HG03139 (cell line): ENCODE measurements at regions not wholly inside any gene's neighbourhood (a gene's known extent, or its start where the extent isn't known, plus 50 kb on each side); places are given as distances from the start of the nearest gene placed in this dataset.
"Not testable (repeated sequence)": the region's sequence is repeated elsewhere in the genome, so short reads cannot be mapped to it uniquely, and the experiment has no call there.

Experiments used
- ATAC-seq: cut with Tn5 transposase; IDR thresholded peaks from one replicate; pipeline ENCODE4 v1.9.1; 2021; ENCODE audit not compliant: unreplicated experiment

DNA sequence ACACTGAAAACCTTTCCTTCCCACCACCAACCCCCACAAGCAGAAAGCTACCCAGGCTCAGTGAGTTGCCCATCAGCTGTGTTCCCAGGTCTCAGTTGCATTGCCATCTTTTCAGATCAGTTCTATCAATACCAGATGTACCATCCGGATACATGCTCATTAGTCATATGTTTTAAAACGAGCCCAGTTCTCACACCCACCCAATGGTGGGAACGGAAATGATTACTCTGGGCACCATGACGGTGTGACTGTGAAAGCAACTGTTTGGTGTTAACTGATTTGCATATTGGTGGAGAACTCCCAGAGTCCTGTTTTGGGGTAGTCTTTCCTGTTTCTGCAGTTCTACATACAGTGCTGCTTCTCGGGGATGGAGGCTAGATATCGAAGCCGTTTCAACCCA is 212.3 kb downstream of the TRIM36 start:
- ATAC-seq = no peak

DNA sequence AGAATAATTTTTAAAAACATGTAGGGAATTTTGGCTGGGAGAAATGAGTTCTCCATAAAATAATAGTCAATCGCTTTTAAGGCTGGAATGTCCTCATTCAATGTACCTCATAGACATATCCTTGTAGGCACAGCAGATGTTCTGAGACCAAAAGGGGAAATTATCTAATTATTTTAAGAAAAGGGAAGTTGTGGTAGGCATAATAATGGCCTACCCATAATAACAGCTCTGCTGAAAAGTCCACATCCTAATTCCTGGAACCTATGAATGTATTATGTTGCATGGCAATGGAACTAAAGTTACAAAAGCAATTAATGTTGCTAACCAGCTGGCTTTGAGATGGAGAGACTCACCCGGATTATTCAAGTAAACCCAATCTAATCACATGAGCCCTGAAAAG is 216.1 kb downstream of the TRIM36 start:
- no peak for ATAC-seq

DNA sequence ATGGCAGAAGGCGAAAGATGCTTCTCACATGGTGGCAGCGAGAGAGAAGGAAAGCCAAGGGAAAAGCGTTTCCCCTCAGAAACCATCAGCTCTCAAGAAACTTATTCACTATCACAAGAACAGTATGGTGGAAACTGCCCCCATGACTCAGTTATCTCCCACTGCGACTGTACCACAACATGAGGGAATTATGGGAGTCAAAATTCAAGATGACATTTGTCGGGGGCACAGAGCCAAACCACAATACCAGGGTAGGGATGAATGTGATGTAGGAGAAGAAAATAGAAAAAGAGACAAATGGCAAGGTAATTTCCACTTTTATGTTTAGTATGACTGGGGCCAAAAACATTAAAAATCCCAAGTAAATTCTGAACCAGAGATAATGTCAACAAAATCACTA is 216.8 kb downstream of the TRIM36 start:
- ATAC-seq = no peak

DNA sequence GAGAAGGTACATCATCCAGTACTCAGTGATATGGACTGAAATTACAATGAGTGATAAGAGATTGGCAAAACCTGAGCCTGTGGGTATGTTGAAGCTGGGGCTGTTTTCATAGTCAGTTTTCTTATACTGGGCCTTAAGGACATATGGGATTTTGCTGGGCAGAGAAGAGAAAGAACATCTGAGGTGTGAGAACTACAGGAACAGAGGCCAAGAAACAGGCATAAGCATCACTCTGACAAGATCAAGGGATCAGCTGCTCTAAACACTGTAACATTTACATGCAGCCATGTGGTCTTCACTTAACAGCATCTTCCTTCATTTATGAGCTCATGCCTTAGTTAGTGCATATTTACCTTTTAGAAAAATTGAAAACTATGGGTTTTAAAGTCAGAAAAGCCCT is 220.0 kb downstream of the TRIM36 start:
- ATAC-seq = no peak

DNA sequence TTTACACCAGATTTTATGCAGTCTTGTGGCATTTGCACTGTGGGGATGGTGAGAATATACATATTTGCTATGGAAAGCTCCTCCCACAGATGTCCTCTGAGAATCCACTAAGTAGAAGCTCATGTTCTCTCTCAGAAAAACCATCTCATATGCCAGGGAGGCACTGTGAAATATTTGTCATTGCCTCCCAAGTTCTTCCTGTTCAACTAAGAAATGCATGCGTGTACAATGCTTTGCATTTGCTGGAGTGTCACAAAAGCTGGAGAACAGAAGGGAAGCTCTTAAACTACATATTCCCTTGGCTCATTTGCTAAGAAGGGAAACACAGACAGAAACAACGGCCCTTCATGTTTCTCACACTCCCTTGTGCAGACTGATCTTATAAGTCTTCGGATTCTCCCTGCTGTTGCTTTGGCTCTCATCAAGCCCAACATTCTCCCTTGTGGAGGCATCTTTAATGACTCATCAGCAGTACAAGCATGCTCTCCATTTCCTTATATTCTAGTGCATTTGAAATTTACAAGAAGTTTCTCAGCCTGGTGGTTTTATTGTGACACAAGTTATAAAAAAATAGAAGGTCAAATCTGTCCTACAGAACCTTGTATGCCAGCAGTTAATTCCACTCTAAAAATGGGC is 220.6 kb downstream of the TRIM36 start:
- ATAC-seq = no peak

DNA sequence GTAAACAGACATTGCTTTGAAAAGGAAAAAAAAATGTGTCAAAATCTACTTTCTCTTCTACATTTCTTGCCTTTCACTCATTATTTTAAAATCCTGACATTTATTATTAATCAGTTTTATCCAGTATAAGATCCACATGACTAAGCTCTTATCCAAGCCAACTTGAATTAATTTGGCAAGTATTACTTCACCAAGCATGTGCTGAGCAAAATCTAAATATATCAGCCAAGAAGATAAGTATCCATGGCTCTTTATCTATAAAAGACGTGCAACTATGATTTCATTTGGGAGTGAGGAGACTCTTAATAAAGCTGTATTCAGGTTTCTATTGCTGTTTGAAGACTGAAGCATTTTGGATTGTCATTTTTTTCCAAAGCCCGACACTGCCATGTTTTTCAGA is 221.3 kb downstream of the TRIM36 start:
- no peak for ATAC-seq

DNA sequence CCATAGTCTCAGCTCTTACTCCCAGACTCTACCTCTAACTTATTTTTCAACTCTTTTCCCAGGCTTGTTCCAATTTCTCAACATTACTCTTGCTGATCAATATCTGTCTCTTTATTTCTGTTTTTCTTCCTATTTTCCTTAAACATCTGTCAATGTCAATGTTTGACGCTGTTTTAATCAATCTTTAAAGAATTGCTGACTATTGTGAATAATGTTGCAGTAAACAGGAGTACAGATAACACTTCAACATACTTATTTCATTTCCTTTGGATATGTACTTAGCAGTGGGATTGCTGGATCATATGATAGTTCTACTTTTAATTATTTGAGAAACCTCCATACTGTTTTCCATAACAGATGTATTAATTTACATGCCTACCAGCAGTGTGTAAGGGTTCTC is 229.0 kb downstream of the TRIM36 start:
- ATAC-seq = no peak

DNA sequence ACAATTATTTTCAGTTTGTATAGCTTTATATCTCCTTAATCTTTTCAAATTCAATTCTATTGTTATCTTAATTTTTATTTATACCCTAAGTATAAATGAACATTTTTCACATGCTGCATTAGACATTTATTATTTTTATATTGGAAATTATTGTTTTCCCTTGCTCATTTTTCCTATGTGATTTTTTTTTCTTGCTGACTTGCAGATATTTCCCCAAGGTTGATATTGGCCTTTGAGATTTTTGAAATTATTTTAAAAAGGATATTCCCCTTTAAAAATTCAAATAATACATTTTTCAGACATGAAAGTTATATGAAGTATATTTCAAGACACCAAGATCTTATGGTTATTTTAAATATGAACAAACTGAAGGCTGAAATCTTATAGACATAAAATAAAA is 234.2 kb downstream of the TRIM36 start:
- no peak for ATAC-seq

DNA sequence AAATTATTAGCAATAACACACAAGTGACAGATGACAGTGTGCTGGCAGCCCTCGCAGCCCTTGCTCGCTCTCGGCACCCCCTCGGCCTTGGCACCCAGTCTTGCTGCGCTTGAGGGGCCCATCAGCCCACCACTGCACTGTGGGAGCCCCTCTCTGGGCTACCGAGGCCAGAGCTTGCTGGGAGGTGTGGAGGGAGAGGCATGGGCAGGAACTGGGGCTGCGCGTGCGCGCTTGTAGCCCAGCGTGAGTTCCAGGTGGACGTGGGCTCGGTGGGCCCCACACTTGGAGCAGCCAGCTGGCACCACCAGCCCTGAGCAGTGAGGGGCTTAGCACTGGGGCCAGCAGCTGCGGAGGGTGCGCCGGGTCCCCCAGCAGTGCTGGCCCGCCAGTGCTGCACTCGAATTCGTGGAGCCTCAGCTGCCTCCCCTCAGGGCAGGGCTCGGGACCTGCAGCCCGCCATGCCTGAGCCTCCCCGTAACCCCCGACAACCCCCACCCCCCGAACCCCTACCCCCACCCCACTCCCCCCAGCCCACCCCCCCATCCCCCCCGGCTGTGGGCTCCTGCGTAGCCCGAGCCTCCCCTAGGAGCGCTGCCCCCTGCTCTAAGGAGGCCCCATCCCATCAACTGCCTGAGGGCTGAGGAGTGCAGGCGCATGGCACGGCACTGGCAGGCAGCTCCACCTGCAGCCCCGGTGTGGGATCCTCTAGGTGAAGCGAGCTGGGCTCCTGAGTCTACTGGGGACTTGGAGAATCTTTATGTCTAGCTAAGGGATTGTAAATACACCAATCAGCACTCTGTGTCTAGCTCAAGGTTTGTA is 240.9 kb downstream of the TRIM36 start:
- ATAC-seq = no peak

DNA sequence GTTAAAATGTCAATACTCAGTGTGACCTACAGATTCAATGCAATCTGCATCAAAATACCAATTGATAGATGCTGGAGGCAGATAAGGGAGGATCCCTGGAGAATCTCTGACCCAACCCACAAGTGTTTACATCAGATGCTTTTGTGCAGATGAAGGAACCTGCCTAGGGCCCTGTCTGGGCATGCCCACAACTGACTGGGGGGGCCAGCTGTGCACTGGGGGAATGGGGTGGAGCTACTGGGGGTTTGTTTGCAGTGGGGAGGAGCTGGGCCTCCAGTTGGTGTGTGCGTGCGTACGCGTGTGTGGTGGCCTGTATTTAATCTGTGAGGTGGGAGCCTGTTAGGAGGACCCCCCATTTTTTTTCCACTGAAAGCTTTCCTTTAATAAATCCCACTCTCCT is 244.9 kb downstream of the TRIM36 start:
- no peak for ATAC-seq

DNA sequence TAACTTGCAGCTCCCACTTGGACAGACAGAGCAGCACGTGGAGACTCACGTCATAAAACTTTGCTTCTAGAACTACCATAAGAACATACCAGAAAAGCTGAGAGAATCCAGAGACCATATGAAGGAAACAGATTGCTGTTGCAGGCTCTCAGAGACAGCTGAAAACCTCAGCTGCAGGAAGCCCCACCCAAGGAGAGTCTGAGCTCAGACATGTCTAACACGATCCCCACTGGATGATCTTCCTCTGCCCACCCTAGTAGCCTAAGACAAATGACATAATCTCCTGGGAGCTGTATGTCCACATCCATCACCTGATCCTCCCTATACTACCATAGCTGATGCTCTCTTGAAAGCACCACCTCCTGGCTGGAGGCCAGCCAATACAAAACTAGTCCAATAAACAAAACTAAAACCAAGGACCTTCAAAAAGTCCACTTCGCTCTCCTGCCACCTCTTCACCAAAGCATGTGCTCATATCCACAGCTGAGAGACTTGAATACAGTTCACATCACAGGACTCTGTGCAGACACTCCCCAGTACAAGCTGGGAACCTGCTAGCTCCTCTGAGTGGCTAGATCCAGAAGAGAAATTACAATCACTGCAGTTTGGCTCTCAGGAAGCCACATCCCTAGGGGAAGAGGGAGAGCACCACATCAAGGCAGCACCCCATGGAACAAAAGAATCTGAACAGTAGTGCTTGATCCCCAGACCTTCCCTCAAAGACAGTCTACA is 257.4 kb downstream of the TRIM36 start:
- ATAC-seq = no peak

DNA sequence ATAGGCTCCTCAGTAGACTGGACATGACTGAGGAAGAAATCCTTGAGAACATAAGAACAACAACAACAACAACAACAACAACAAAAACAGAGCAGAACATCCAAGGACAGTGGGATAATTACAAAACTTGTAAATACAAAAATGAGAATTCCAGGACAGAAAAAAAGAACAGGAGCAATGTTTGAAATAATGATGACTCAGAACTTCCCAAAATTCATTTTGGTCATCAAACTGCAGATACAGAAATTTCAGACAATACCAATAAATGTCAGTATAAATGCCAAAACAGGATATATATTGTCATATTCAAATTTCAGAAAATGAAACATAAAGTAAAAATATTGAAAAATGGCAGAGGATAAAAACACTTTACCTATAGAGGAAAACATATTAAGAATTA is 259.0 kb downstream of the TRIM36 start:
- no peak for ATAC-seq

DNA sequence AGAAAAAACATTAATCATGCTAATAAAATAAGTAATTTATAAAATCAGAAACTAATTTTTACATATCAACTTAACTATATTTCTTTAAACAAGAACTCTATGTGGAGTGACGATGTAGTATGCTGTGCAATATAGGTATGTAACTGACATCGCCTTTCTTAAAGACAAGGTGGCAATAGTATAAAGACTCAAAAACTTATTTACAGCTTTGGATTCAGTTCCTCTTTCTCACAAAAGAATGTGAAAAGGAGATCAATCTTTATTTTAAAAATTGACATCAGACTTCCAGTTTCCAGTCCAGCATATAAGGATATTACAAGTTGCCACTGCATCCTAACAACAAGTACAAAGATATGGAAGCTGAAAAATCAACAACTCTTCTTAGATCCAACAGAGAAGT is 260.3 kb downstream of the TRIM36 start:
- no peak for ATAC-seq

DNA sequence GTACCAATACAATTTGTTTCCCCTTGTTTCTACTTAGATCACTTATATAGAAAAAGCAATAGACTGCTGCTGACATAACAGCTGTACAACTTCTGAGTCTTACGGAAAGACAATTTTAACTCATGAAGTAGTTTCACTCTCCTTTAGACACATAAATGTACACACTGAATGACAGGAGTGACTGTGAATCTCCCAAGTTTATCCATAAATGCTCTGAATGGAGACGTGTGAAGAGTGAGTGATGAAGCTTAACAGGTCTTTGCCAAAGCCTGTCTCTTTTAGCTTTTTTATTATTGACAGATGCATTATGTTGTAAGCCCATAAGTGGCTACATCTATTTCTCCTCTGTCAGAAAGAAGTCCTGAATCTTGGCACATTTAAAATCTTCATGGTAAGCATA is 265.9 kb downstream of the TRIM36 start:
- no peak for ATAC-seq

DNA sequence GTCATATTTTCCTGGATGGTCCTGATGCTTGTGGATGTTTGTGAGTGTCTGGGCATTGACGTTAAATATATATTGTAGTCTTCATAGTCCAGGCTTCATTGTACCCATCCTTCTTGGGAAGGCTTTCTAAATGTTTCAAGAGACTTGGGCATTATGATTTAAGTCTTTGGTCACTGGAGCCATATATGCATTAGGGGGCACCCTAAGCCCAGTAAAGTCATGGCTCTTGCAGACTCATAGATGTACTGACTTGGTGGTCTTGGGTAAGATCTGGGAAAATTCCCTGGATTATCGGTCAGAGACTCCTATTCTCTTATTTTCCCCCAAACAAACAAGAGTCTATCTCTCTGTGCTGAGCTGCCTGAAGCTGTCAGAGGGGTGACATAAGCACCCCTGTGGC is 271.1 kb downstream of the TRIM36 start:
- ATAC-seq = no peak

DNA sequence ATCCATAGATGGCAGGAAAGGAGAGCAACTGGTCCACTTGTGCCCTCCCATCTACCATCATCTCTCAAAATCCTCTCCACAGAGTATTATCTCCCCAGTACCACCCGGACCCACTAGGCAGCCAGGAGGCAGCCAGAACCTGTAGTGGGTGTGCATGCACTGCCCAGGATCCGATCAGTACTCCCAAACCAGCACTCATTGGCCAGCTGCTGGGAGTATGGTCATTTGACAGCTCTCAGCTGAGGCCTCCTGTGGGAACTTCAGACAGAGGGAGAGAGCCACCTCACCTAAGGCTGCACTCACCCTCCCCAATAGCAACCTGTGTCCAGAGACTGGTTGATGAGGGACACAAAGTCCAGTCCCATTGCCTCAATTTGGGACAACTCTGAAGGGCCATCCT is 286.0 kb downstream of the TRIM36 start:
- ATAC-seq = no peak

DNA sequence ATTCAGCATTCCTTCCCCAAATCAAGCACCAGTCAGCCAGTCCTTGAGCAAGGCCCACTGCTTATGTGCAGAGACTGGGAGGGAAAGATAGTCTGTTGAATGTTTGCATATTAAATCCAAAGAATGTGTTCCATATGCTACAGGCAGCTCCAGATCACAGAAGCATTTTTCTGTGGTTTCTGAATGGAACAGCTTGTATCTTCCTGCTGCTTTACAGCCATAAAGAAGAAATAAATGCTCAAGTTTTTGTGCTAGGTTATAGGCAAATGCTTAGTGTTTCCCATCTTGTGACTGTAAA is 310.3 kb downstream of the TRIM36 start:
- ATAC-seq = no peak

DNA sequence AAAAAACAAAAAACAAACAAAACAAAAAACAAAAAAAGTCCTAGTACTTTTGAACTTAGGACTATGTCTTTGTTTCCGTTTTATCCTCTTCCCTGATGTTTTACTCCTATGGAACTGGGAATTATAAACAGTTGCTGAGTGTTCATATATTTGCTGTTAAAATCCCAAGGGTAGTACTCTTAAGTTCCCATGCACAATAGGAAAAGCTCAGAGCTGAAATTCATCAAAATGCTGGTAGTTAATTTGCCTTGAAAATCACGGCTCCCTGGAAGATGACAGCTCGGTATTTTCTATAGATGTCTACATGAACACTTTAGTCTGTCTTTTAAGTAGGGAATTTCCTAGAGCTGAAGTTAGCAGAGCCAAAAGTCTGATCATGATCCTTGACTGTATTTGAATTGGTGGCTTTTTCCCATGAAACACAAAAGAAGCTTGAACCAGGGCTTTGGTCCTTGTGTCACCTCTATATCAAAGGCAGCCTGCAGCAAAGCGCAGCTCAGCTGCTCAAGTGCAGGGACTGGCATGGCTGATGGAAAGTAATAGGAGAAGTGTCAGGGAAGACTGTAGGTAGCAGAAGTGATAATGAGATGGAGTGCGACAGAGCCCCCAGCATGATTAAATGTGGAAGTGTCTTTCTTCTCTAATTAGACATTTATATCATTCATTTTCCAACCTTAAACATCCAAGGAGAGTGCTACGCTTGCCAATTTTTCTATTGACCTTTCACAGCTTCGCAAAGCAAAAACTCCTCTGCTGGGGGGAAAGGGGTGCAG is 310.9 kb downstream of the TRIM36 start:
- ATAC-seq = no peak

DNA sequence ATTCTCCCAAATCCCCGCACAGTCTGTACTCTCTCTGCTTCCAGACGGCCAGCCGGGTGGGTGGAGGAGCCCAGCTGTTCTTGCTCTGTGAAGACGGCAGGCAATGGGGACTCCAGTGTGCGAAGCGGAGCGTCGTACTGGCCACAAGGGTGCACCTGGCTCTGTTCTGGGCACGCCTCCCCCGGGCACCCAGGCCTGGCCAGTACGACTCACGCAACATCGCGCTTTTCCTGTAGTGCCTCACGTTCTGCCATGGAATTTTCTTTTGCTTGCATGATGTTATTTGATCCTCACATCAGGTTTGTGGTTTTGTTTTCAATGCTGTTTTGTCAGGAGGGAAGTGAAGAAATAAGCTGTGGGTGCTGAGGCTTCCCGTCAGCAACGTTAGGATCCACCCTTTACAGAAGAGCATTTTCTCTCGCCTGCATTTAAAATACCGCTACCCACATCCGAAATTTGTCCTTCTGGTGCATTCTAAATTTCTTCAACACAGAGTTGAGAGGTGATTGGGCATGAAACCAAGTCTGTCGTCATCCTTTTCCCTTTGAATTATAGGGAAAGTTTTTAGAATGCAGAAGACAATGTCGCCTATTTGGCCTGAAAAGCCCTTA is 311.7 kb downstream of the TRIM36 start:
- no peak for ATAC-seq

DNA sequence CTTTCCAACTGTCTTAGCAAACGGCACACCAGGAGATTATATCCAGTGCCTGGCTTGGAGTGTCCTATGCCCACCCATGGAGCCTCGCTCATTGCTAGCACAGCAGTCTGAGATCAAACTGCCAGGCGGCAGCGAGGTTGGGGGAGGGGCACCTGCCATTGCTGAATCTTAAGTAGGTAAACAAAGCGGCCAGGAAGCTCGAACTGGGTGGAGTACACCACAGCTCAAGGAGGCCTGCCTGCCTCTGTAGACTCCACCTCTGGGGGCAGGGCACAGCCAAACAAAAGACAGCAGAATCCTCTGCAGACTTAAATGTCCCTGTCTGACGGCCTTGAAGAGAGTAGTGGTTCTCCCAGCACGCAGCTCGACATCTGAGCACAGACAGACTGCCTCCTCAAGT is 325.0 kb downstream of the TRIM36 start:
- not testable (repeated sequence) for ATAC-seq

DNA sequence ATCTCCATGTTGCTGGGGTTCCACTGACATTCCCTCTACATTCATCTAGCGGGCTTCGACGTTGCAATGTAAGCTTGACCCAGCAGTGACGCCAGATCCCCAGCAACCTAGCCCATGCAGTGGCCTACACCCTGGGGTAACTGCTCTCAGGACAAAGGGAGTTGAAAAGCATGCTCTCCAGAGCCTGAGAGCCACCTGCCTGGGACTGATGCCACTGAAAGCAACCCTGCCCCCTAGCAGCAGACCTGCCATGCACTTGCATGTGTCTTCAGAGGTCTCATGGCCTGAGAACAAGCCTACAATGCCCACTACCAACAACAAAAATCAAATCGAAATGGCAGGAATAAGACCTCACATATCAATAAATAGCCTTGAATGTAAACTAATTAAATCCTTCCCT is 330.3 kb downstream of the TRIM36 start:
- no peak for ATAC-seq
